DOHH2 (cell line): ENCODE measurements at regions not wholly inside any gene's neighbourhood (a gene's known extent, or its start where the extent isn't known, plus 50 kb on each side); places are given as distances from the start of the nearest gene placed in this dataset.

Experiments
- H3F3A ChIP-seq: fragments of 200-600 bp; sonication (generic), shearing (Covaris generic); 2 replicates; pipeline ENCODE4 v1.6.0; 2016; ENCODE audit warnings: antibody characterized with exemption, mild to moderate bottlenecking; ENCODE audit not compliant: control insufficient read depth, insufficient read depth
- H3K27ac ChIP-seq: fragments of 200-600 bp; sonication (generic); 2 replicates; pipeline ENCODE4 v1.5.1; 2014; ENCODE audit warnings: low read depth, mild to moderate bottlenecking, low read length, moderate library complexity
- H3K27me3 ChIP-seq: fragments of 200-600 bp; sonication (generic); 2 replicates; pipeline ENCODE4 v1.6.1; 2014; ENCODE audit warnings: mild to moderate bottlenecking, low read length, mixed read lengths; ENCODE audit not compliant: control insufficient read depth
- H3K36me3 ChIP-seq: fragments of 200-600 bp; sonication (generic); 2 replicates; pipeline ENCODE4 v1.6.1; 2014; ENCODE audit warnings: mild to moderate bottlenecking, low read length, moderate library complexity, mixed read lengths; ENCODE audit not compliant: control insufficient read depth
- H3K4me1 ChIP-seq: fragments of 200-600 bp; sonication (generic); 2 replicates; pipeline ENCODE4 v1.6.1; 2014; ENCODE audit warnings: mild to moderate bottlenecking, low read length, mixed read lengths; ENCODE audit not compliant: control insufficient read depth
- H3K4me2 ChIP-seq: fragments of 200-600 bp; sonication (generic); 2 replicates; pipeline ENCODE4 v1.6.0; 2014; ENCODE audit warnings: mild to moderate bottlenecking, low read length, moderate library complexity
- H3K4me3 ChIP-seq: fragments of 200-600 bp; sonication (generic); 2 replicates; pipeline ENCODE4 v1.5.1; 2014; ENCODE audit warnings: mild to moderate bottlenecking, low read length, mixed read lengths
- H3K79me2 ChIP-seq: fragments of 200-600 bp; sonication (generic); 2 replicates; pipeline ENCODE4 v1.6.1; 2014; ENCODE audit warnings: mild to moderate bottlenecking, low read length, mixed read lengths; ENCODE audit not compliant: control insufficient read depth
- H3K9me2 ChIP-seq: fragments of 200-600 bp; sonication (generic); replicated peaks from 2 replicates; pipeline ENCODE4 v1.6.1; 2014; ENCODE audit warnings: mild to moderate bottlenecking, low read length, mixed read lengths; ENCODE audit not compliant: control insufficient read depth
- H3K9me3 ChIP-seq: fragments of 200-600 bp; sonication (generic); 2 replicates; pipeline ENCODE4 v1.6.1; 2014; ENCODE audit warnings: antibody characterized with exemption, low read length, mixed read lengths; ENCODE audit not compliant: control insufficient read depth, insufficient read depth
- H4K20me1 ChIP-seq: fragments of 200-600 bp; sonication (generic); 2 replicates; pipeline ENCODE4 v1.6.0; 2014; ENCODE audit warnings: low read depth, mild to moderate bottlenecking, antibody characterized with exemption, low read length, moderate library complexity; ENCODE audit not compliant: control insufficient read depth, insufficient read depth
- EZH2phosphoT487 ChIP-seq: fragments of 200-600 bp; sonication (generic); IDR thresholded peaks from 2 replicates; pipeline ENCODE4 v1.6.1; 2017; ENCODE audit warnings: borderline replicate concordance, mild to moderate bottlenecking, antibody characterized with exemption, low read length, moderate library complexity, mixed read lengths
- TF ChIP-seq, protein P1 (sequence below): fragments of 200-600 bp; sonication (generic); IDR thresholded peaks from one replicate; pipeline ENCODE4 v1.5.1; 2014; ENCODE audit warnings: antibody characterized with exemption, mild to moderate bottlenecking, low read depth, low read length; ENCODE audit not compliant: poor library complexity, severe bottlenecking

- no peaks in the 10 kb centered on the region for H3K36me3 ChIP-seq
These were observed 216.1 kb upstream of the PRPS1L1 start for GRCh38 chr7:18243731-18244130.

DNA sequence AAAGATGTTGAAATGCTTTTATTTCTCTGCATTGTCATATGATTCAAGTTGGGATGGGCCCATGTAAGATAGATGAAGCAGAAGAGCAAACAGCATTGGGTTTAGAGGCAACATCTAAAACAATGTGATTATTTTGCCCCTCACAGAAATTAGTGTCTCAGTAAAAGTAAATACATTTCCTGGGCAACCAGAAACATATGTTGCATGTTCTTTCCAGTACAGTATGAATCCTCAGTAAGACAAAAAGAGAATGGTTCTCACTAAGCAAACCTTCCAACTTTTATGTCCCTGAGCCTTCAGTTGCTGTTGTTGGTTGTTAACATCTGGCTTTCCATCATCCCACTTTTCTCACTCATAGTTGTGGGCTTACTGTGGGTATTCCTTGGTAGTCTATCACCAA lies 222.5 kb upstream of the PRPS1L1 start:
- Histone ChIP-seq H3K36me3 (no peaks in the 10 kb centered on the region), H3K9me3 (no peaks in the 10 kb centered on the region), H3K79me2 (no peaks in the 10 kb centered on the region), H4K20me1 (no peaks in the 10 kb centered on the region), H3K4me3 (no peak overlapping the region), H3K27ac (no peak overlapping the region), H3K4me1 (no peaks in the 10 kb centered on the region), H3K27me3 (no peaks in the 10 kb centered on the region), H3K9me2 (no peaks in the 10 kb centered on the region), H3F3A (no peaks in the 10 kb centered on the region), H3K4me2 (no peak overlapping the region)
- TF ChIP-seq EZH2phosphoT487, result no peak
- TF ChIP-seq, protein P1, sequence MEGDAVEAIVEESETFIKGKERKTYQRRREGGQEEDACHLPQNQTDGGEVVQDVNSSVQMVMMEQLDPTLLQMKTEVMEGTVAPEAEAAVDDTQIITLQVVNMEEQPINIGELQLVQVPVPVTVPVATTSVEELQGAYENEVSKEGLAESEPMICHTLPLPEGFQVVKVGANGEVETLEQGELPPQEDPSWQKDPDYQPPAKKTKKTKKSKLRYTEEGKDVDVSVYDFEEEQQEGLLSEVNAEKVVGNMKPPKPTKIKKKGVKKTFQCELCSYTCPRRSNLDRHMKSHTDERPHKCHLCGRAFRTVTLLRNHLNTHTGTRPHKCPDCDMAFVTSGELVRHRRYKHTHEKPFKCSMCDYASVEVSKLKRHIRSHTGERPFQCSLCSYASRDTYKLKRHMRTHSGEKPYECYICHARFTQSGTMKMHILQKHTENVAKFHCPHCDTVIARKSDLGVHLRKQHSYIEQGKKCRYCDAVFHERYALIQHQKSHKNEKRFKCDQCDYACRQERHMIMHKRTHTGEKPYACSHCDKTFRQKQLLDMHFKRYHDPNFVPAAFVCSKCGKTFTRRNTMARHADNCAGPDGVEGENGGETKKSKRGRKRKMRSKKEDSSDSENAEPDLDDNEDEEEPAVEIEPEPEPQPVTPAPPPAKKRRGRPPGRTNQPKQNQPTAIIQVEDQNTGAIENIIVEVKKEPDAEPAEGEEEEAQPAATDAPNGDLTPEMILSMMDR, result no peak

More at GRCh38 chr7:18243731-18244130, 216.1 kb upstream of the PRPS1L1 start:
- Histone ChIP-seq H3K4me1 (no peaks in the 10 kb centered on the region), H3F3A (no peaks in the 10 kb centered on the region), H3K9me3 (no peaks in the 10 kb centered on the region), H3K27me3 (0 out of 2 replicates have a peak, but pooled peaks cover 6% of the 10 kb centered on the region), H3K79me2 (no peaks in the 10 kb centered on the region), H3K27ac (no peak overlapping the region), H3K4me2 (no peak overlapping the region), H4K20me1 (no peaks in the 10 kb centered on the region), H3K9me2 (no peaks in the 10 kb centered on the region), H3K4me3 (no peak overlapping the region)
- TF ChIP-seq, protein P1, result no peak
- TF ChIP-seq EZH2phosphoT487, result no peak

DNA sequence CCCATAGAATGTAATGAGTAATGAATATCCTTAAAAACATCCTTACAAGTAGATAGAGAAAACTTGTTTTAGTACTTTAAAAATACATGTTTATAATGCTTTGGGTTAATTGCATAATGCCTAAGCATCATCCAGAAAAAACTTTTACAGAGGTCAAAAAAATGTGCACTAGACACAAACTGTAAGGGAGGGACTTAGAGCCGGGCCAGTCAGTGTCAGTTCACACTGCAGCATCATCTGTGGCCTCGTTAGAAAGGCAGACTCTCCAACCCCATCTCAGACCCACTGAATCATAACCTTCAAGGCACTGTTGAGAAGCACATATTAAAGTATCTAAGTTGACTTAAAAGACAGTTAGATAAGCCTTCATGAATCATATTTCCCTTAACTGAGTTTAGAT lies 230.1 kb upstream of the PRPS1L1 start:
- H3K27ac ChIP-seq, result no peak overlapping the region
- H3K27me3 ChIP-seq, result no peaks in the 10 kb centered on the region
- H3K4me2 ChIP-seq, result no peak overlapping the region
- no peaks in the 10 kb centered on the region for H4K20me1 ChIP-seq
- H3K36me3 ChIP-seq, result no peaks in the 10 kb centered on the region
- H3F3A ChIP-seq, result no peaks in the 10 kb centered on the region
- H3K79me2 ChIP-seq, result no peaks in the 10 kb centered on the region
- H3K4me1 ChIP-seq, result no peaks in the 10 kb centered on the region
- H3K4me3 ChIP-seq, result no peak overlapping the region
- no peaks in the 10 kb centered on the region for H3K9me2 ChIP-seq
- TF ChIP-seq EZH2phosphoT487, result no peak
- TF ChIP-seq, protein P1, result no peak
- peaks cover 8% of the 10 kb centered on the region; the same call in 1 of the 2 replicates for H3K9me3 ChIP-seq
